ENCODE measurements at regions not wholly inside any gene's neighbourhood (a gene's known extent, or its start where the extent isn't known, plus 50 kb on each side); places are given as distances from the start of the nearest gene placed in this dataset.

- no peak for TF ChIP-seq POLR2A (IDR thresholded peaks at IDR 0.05)
- no peak for TF ChIP-seq CTCF (IDR thresholded peaks at IDR 0.05 in 4 of 5, conservative IDR thresholded peaks at IDR 0.05 in 1 of 5)
Observed at GRCh38 chr11:121932646-121933185, 183.3 kb downstream of the BLID start.
